Stimulated activated CD4-positive, alpha-beta T cell treated with anti-CD3 and anti-CD28 coated beads, Interleukin-12 subunit alpha, Interleukin-12 subunit beta, amount 100 ng/mL, for 48 hours (primary cell): ENCODE measurements at regions not wholly inside any gene's neighbourhood (a gene's known extent, or its start where the extent isn't known, plus 50 kb on each side); places are given as distances from the start of the nearest gene placed in this dataset.

Experiments used
- DNase-seq, 3 donors: peaks; one replicate each; pipeline ENCODE4 v3.0.0-alpha.2; 2020; ENCODE audit warnings: low read depth in 2 of 3, low spot score in 1 of 3

DNA sequence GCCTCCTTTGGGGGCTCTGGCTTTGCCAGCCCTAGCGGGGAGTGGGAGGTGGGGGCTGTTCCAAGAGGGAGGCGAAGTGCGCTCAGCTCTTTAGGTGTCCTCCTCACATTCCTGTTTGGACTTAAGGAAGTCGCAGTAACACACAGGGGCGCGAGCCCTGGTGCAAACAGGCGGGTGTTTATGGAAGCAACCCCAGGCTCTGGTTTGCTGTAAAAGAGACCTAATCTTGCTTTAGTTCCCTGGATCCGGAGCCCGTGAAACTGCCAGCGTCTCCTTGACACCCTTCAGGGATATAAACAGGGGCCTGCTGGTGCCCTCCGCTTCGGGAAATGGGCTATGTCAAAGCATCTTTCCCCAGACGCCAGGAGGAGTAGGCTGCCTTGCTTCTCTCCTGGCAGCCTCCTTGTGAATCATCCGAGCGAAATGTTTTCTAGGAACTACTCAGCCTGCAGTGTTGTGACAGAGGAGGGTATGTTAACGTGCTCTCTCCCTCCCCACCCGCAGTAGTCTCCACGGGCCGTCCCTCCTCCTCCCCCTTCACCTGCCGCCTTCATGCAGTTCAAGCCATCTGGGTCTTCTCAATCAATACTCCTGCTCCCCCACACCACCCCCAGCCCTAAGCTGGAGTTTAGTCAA, 168.0 kb upstream of the LRFN2 start:
- DNase-seq = no peak

DNA sequence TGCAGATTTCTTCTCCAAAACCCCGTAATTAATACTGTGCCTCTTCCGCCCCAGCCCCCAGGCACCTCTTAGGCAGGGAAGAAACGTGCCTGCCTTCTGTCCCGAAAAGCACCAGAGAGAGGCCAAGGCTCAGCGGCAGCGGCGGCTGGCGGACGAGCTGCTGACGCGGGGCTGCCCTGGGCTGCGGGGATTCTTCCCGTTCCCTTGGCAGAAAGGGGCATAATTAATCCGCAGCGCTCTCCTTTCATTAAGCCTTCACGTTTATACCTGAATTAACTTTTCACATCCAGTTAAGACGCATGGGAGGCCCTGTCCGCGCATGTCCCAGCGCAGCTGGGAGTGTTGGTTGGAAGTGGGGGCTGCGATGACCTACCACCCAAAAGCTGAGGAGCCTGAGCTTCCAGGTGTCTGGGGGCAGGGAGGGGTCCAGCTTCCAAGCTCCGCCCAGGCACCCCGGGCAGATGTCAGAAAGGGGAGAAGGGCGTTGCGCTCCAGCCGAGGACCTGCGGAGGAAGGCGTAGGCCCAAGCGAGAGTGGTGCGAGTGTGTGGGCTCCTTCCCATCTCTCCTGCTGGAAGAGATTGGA, 167.4 kb upstream of the LRFN2 start:
- DNase-seq = no peak

DNA sequence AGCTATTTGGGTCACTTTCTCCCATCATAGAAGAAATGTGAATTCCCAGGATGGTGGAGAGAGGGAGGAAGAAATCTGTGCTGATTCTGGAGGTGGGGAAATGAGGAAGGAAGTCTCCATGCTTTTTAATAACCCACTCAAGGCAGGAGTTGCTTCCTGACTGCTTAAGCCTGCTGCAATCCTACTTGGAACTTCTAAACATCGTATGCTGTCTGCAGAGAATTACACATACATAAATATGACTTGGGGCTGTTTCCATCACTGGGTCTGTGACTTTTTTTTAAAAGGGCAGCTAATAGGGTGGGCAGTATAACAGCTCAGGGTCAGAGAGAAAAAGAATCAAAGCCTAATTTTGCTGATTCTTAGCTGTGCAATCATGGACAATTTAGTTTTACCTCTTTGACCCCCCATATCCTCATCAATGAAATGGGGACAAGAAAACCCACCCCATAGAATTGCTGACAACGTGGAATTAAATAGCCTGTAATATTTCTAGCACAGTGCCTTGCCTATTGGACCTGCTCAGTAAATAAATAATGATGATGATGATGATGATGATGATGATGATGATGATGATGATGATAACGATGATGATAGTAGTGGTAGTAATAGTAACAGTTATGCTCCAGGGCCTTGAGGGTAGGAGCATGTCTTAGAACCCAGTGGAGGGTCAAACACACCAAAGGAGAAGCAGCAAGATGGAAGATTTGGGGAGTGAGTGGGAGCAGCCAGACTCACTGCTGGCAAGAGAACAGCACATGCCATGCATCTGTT, 166.7 kb upstream of the LRFN2 start:
- no peak for DNase-seq

DNA sequence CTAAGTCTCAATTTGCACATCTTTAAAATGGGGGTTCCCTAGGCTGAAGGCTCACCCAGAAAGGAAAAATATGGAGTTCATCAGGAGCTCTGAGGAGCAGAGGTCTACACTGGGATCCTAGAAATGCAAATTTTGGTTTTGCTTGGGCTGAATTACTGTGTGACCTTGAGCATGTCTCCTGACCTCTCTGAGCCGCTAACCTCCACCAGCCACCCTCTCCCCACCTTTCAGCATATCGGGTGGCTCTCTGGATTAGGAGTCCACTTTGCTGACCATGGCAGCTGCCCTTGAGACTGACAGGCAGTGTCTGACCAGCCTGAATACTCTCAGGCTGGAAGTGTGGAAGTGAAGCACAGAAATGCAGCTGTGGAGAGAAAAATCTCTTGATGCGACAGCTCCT, 165.9 kb upstream of the LRFN2 start:
- DNase-seq = no peak

DNA sequence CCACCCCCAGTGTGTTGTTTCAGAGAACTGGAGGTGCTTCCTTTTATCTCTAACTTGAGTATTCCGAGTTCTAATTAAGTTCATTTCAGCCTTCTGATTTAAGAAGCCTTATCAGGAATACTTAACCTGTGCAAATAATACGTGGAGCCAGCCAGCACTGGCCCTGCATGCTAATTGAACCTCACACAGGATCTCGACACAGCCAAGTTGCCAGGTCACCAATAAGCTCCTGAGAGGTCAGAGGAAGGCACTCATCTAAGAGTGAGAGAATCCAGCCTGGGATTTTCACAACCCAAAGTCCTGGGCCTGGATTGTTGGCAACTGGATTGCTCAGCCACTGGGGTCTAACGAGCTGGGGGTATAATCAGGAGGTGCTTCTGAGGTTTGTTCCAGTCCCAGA, 157.7 kb upstream of the LRFN2 start:
- no peak for DNase-seq

GRCh38 chr6:40743690-40744446, 156.7 kb upstream of the LRFN2 start:
- no peak for DNase-seq

- DNase-seq = no peak
Observed at GRCh38 chr6:40743226-40743625, 156.1 kb upstream of the LRFN2 start.

GRCh38 chr6:40740518-40740917, 153.4 kb upstream of the LRFN2 start:
- DNase-seq = no peak

- no peak for DNase-seq
Observed at GRCh38 chr6:40738551-40739193, 151.5 kb upstream of the LRFN2 start.

DNA sequence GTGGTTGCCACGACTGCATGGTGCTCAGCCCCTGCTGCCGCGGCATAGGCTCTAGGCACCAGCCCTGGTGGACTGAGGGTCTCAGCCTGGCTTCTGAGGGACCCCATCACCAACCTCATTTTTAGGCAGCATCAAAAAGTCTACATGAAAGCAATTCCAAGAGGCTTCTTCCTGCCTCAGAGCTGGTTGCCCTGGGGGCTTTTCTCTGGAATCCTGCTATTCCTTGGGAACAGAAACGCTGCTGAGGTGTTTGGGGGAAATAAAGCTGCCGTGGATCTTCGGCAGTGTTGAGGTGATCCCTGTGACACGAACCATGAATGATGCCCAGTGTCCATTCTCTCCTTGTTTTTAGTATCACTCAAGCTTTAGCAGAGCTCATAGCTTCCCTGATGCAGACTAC, 148.4 kb upstream of the LRFN2 start:
- DNase-seq = no peak

DNA sequence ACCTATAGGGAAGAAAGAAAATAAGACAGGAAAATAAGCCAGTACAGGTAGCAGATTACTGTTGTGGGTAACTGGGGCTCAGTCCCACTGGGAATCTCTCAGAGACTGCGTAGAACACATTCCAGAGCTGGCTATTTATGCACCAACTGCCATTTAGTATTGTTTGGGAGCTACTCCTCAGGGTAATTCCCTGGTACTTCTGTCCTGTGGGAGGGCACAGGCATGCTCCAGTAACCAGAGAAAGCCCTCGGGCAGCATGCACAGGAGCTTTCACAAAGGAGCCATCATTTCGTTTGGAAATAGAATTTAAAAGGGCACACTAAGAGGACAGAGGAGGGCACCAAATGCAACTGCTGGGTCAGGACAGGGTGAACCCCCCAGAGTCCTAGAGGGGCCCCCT, 148.0 kb upstream of the LRFN2 start:
- DNase-seq = no peak

DNA sequence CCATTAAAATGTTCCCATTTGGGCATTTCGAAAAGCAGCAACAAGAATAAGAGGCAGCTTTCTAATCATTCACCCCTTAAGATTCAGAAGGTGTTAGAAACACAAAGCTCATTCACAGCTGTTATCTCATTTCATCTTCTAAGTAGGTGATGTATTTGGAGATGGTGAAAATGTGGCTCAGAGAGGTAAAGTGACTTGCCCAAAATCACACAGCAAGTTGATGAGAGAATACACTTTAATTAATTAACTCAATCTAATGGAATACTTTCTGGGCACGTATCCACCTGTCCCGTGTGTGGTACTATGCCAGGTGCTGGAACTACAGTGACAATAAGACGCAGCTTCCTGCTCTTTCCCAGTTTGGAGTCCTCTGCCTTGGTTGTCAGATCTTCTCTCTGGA, 147.4 kb upstream of the LRFN2 start:
- DNase-seq = no peak

DNA sequence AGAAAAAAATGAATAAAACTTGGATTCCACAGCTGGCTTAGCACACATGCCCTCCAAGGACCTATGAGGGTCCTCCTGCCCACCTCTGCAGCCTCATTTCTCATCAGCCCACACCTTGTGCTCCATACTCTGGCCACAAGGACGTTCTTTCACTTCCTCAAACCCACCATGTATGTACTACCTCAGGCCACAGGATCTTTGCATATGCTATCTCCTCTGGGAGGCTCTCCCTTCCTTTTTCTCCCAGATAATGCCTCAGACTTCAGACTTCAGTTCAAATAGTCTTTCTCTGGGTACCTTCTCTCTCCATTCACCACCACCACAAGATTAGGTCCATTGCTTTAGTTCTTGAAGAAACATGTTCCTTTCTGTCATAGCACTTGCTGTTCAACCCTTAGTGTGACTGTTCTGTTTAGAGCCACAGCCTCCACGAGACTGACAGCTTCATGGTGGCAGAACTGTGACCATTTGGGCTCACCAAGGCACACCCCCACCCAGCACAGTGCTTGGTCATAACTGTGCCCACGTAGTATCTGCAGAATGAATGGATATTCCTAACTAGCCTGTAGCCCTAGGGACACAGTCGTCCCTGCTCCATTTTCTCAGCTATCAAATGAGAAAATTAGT, 146.7 kb upstream of the LRFN2 start:
- DNase-seq = no peak

GRCh38 chr6:40733290-40733689, 146.1 kb upstream of the LRFN2 start:
- no peak for DNase-seq

GRCh38 chr6:40732878-40733277, 145.7 kb upstream of the LRFN2 start:
- DNase-seq = no peak

GRCh38 chr6:40728643-40729042, 141.5 kb upstream of the LRFN2 start:
- no peak for DNase-seq

DNA sequence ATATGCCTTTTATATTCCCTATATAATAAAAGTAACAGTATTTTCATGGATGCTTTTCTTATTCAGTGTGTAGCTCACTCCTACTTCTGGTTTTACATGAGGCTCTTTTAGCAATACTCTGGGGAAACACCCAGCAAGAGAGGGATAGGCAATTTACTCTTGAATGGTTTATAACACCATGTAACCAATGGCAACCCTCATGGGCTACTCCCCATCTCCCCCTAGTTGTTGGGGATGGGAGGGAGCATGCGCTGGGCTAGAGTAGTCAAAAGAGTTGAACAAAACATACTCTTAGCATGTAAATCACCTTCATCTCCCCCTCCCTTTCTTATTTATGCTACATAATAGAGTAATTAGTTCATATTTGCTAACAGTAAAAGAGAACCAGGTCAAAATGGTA, 140.1 kb upstream of the LRFN2 start:
- no peak for DNase-seq

DNA sequence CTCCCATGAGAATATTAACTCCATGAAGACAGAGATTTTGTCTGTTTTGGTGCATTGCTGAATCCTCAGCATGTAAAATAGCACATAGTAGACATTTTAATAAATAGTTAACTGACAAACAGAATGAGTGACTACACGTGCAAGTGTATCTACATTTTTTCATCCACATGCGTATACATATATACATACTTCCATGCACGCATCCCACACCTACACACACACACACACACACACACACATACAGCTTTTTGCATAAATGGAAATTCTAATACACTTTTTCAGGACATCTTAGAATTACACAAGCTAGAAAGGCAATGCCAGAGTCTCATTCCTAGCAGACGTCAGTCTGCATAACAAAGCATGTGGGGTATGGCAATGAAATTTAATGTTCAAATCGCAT, 139.7 kb upstream of the LRFN2 start:
- DNase-seq = no peak

DNA sequence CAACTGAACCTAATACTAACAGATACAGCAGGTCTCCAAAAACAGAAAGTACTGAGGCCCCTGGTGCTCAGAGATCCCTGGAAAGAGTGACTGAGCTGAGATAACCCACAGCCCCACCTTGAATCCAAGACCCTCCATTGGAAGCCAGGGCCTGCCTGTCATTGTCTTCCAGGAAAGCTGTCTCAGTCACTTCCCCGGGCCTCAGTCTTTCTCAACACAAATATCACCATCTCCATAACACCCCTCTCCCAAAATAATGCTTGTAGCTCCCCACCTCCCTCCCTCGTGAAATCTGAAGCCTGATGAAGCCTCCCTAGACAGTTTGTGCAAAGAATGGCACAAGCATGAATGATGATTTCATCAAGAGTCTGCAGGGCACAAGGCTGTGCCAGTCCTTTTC, 138.2 kb upstream of the LRFN2 start:
- DNase-seq = no peak

GRCh38 chr6:40724886-40725285, 137.7 kb upstream of the LRFN2 start:
- no peak for DNase-seq

DNA sequence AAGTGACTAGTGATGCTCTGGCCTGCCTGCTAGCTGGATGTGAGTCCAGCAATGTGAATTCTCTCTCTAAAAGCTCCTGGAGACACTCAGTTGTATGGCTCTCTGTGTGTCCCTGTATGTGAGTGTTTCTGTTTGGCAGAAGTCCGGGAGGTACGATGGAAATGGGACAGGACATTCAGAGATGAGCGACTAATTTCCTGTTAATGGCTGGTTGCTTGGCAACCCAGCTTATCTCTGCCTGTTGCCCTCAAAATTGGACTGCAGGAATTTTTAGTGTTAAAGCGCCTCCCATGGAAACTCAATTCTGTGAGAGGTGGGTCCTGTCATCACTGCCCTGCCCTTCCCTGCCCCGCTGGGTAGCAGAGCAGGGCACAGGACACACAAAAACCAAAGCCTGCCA, 136.8 kb upstream of the LRFN2 start:
- no peak for DNase-seq
